HG03378 (cell line): ENCODE measurements at regions not wholly inside any gene's neighbourhood (a gene's known extent, or its start where the extent isn't known, plus 50 kb on each side); places are given as distances from the start of the nearest gene placed in this dataset.
"Not testable (repeated sequence)": the region's sequence is repeated elsewhere in the genome, so short reads cannot be mapped to it uniquely, and the experiment has no call there.

Experiments used
- ATAC-seq: cut with Tn5 transposase; IDR thresholded peaks from one replicate; pipeline ENCODE4 v1.9.1; 2021; ENCODE audit warnings: mild to moderate bottlenecking, moderate library complexity; ENCODE audit not compliant: unreplicated experiment

GRCh38 chr7:153510674-153511073 is 541.5 kb upstream of the DPP6 start:
- ATAC-seq: no peak

- no peak for ATAC-seq
These were observed 538.2 kb upstream of the DPP6 start for GRCh38 chr7:153514032-153514431.

GRCh38 chr7:153515359-153515758 is 536.8 kb upstream of the DPP6 start:
- ATAC-seq: no peak

- ATAC-seq: no peak
These were observed 533.8 kb upstream of the DPP6 start for GRCh38 chr7:153518201-153518984.

- ATAC-seq: no peak
These were observed 530.8 kb upstream of the DPP6 start for GRCh38 chr7:153521370-153521769.

GRCh38 chr7:153522261-153522660 is 529.9 kb upstream of the DPP6 start:
- no peak for ATAC-seq

GRCh38 chr7:153523320-153524015 is 528.7 kb upstream of the DPP6 start:
- no peak for ATAC-seq

GRCh38 chr7:153524070-153524601 is 528.1 kb upstream of the DPP6 start:
- no peak for ATAC-seq

- no peak for ATAC-seq
These were observed 523.1 kb upstream of the DPP6 start for GRCh38 chr7:153529100-153529499.

- ATAC-seq: no peak
These were observed 522.5 kb upstream of the DPP6 start for GRCh38 chr7:153529651-153530165.

GRCh38 chr7:153530441-153530840 is 521.8 kb upstream of the DPP6 start:
- ATAC-seq: no peak

GRCh38 chr7:153532326-153532725 is 519.9 kb upstream of the DPP6 start:
- ATAC-seq: no peak

GRCh38 chr7:153537271-153537670 is 514.9 kb upstream of the DPP6 start:
- no peak for ATAC-seq

GRCh38 chr7:153541903-153542302 is 510.3 kb upstream of the DPP6 start:
- ATAC-seq: no peak

- ATAC-seq: no peak
These were observed 509.0 kb upstream of the DPP6 start for GRCh38 chr7:153543232-153543631.

- ATAC-seq: no peak
These were observed 502.0 kb upstream of the DPP6 start for GRCh38 chr7:153550173-153550572.

- ATAC-seq: no peak
These were observed 487.8 kb upstream of the DPP6 start for GRCh38 chr7:153564391-153564790.

GRCh38 chr7:153566324-153566723 is 485.9 kb upstream of the DPP6 start:
- no peak for ATAC-seq

- no peak for ATAC-seq
These were observed 484.8 kb upstream of the DPP6 start for GRCh38 chr7:153567426-153567825.

- ATAC-seq: not testable (repeated sequence)
These were observed 482.7 kb upstream of the DPP6 start for GRCh38 chr7:153569520-153569919.

- no peak for ATAC-seq
These were observed 476.1 kb upstream of the DPP6 start for GRCh38 chr7:153576096-153576495.

- no peak for ATAC-seq
These were observed 470.8 kb upstream of the DPP6 start for GRCh38 chr7:153581419-153581818.
